ENCODE measurements at regions not wholly inside any gene's neighbourhood (a gene's known extent, or its start where the extent isn't known, plus 50 kb on each side); places are given as distances from the start of the nearest gene placed in this dataset.

- TF ChIP-seq POLR2A (IDR thresholded peaks at IDR 0.05; ENCODE audit: low read depth, low read length): no peak
- TF ChIP-seq TAF1 (IDR thresholded peaks at IDR 0.05; ENCODE audit: borderline replicate concordance, low read depth, low read length): no peak
- no peak for TF ChIP-seq POLR2AphosphoS5 (IDR thresholded peaks at IDR 0.05; ENCODE audit: low read depth, low read length)
These were observed 182.9 kb downstream of the COX18 start for GRCh38 chr4:72886602-72887001.
